ENCODE measurements at regions not wholly inside any gene's neighbourhood (a gene's known extent, or its start where the extent isn't known, plus 50 kb on each side); places are given as distances from the start of the nearest gene placed in this dataset.

DNA sequence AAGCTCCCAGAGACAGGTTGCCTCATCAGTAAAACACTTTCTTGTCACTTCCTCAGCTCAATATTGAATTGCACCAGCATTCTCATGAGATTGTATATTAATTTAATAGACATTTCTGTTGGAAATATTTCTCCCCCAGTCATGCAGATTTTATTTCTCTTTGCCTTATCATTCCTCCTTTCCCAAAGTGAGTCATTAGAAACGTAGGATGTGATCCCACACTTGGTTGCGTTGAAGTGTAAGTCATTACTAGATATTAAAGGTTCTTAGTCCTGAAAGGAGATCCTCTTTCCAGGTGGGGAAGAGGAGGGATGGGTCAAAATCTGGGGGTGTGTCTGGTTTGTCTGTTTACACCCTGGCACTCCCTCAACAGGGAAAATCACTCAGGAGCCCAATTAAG, 438.2 kb downstream of the SLC4A3 start:
- no peak for DNase-seq

DNA sequence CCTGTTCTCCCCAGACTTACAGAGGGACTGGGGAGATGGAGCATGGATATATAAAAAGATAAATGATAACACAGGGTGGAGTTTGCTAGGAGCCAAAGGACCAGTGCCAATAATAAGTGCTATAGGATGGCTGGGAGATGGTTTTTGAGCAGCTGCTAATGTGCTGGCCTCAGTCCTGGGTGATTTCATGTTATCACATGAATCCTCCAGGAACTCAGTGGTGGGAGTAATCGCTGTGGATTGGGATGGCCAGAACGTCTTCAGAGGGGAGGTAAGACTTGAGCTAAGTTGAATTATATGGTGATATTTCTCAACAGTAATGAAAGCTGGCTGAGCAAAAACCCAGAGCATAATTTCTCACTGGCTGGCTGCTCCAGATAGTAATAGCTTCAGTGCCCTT, 441.4 kb downstream of the SLC4A3 start:
- no peak for DNase-seq

DNA sequence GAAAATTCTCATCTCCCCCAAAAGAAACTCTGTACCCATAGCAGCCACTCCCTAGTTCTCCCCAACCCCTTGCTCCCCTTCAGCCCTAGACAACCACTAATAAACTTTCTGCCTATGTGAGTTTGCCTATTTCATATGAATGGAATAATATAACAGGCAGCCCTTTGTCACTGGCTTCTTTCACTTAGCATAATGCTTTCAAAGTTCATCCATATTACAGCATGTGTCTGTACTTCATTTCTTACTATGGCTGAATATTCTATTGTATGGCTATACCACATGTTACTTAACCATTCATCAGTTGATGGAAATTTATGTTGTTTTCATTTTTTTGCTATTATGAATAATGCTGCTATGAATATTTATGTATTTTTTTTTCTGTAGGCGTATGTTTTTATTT, 442.9 kb downstream of the SLC4A3 start:
- DNase-seq = no peak

DNA sequence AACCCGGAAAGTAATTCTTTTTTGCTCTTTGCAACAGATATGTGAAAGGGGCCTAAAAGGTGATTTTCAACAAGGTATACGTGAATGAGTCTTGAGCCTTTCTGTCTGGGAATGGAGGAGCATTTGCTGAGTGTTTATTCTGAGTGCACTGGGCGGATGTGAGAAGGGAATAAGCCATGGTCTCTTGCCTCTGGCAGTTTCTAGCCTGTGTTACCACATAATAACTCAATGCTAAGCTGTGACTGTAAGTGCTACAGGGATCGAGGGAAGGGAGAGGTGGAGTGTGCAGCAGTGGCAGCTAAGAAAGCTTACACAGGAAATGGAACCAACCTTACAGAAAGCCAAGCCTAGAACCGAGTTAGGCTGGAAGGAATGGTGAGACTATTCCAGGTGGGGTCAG, 444.3 kb downstream of the SLC4A3 start:
- DNase-seq = no peak

DNA sequence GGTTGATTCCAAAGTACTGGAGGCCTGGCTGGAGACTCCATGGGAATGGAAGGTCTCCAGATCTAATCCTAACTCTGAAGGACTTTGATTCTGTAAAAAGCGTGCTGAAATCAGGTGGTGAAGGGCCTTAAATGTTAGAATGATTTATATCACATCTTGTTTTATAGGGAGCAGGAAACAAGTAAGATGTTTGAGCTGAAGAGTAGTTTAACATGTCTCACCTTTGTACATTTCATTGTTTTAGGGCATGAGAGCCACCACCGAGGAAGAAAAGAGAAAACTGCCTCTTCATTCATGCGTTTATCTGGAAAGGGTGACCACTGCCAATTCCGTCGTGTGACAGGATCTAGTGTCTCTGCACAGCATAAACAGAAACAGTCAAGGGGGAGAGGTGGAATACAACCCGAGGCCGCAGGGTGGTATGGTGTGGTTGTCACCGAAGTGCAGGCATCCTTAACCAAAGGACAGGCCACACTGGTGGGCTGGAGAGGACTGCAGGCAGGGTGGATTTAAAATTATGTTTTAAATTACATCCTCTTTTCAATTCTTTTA, 445.3 kb downstream of the SLC4A3 start:
- no peak for DNase-seq

DNA sequence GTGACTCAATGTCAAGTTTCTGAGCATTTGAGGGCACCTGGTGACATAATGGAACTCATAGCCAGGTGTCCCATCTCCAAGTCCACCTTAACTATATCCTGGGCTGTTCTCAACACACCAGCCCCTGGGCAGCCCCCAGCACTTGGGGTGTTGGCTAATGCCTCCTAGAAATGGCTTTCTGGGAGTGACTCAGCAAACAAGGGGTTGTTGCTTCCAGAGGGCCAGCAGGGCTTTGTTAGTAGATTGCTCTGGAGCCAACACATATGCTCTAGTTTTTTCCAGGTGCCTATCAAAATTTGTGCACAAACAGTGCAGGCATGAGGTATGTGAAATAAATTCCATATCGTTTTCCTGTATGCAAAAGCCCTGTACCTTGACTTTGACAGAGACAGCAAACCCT, 448.4 kb downstream of the SLC4A3 start:
- no peak for DNase-seq

DNA sequence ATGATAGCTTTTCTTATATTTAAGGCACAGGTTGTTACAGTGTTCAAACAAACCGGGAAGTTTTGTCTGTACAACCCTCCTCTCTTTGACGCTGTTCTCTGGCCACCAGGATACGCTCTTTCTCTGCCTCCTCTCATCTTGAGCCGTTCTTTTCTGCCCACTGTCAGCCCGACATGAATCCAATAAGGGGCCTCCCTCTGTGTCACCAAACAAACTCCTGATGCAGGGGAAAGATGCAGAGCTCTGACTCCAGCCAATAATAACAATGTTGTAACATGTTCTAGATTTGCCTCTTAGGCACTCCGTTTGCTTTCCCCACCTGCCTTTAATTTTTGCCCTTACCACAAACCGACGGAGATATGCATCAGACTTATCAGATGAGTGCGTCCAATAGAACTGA, 449.3 kb downstream of the SLC4A3 start:
- DNase-seq = no peak

DNA sequence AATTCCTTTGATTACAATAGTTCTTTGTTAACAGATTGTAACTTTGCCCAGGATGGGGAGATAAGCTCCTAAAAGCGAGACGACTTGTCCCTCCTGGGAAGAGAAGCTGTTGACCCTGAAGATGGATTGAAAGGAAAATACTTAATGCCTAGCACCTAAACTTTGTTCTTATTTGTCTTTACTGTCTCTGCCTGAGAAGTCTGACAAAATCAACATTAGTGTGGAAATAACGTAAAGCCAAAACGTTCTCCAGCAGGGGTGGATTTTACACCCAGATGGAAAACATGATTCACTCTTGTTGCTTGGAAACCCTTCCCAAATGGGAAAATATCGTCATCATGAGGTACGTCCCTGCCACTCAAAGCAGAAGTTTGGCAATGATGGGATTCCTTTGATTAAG, 450.1 kb downstream of the SLC4A3 start:
- DNase-seq = no peak

DNA sequence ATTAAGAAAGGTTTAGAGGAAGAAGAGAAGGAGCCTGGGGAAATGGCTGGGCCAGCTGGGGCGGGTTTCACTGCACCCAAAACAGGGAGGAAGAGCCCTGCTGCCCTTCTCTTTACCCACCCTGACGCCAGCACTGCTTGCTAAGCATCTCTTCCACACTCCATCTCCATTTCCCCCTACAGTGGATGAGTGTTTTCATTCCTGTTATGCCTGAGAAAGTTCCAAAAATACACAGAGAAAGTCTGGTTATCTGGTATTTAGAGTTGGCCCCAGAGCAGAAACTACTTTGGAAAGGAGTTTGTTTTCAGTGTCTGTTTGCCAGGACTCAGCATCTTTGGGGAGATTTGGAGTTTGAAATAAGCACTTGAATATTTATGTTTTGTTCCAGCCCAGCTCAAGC, 451.0 kb downstream of the SLC4A3 start:
- no peak for DNase-seq

DNA sequence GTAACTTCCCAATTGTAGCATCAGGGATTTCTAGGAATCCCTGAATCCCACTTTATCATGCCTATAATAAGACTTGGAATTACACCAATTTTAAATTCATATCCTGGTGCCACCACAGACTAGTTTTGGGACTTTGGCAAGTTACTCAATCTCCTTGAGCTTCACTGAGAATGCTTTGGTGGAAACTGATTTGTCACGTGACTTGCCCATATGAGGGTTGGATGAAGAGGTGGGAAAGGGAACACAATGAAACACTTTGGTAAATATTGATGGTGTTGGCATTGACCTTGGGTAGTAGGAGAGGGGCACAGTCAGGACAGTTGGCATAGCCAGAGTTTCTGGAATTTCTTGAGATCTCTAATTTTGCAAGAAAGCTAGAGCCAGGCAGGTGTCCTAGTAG, 452.2 kb downstream of the SLC4A3 start:
- DNase-seq = no peak

DNA sequence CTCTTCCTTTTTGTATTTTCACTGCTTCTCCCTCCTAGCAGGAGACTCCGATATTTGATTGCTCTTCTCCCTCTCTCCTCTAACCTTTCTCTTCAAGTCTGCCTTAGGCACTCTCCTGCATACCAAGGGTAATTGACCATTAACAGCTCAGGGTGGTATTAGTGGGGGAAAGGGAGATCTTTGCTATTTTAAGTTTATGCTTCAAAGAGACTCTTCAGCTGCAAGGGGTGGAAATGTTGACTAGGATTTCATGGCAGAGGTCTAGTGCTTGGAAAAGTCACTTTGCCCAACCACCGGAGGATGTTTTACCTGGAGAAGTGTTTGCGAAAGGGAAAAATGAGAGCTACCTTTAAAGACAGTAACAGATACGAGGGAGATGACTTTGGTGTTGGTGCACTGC, 453.7 kb downstream of the SLC4A3 start:
- DNase-seq = no peak

DNA sequence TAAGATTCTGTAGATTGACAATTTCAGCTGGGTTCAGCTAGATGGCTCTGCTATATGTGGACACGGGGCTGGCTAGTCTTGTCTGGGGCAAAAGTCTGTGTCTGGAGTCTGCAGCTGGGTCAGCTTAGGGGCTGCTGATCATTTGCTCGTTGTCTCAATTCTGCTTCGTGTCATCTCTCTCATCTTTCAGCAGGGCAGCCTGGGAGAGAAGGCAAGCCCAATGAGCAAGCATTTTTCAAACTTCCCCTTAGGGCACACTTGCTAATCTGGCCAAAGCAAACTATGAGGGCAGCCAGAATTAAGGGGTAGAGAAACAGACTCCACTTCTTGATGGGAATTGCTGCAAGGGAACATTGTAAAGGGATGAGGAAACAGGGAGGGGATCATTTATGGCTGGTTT, 462.6 kb downstream of the SLC4A3 start:
- DNase-seq = no peak

DNA sequence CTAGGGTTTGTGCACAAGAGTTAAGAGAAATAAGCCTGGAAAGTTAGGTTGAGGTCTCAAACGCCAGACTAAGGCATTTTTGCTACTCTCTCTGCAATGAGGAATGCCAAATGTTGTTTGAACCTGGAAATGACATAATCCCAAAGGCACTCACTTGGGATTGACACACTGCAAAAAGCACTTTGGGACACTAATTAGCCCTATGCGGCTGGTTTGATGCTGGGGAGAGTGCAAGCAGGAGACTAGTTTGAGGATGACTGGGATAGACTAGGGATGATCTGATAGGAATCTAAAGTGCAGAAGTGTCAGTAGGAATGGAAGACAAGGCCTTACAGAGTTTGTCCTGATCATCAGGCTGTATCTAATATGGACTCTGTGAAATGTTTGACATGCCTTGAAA, 469.0 kb downstream of the SLC4A3 start:
- DNase-seq = no peak

DNA sequence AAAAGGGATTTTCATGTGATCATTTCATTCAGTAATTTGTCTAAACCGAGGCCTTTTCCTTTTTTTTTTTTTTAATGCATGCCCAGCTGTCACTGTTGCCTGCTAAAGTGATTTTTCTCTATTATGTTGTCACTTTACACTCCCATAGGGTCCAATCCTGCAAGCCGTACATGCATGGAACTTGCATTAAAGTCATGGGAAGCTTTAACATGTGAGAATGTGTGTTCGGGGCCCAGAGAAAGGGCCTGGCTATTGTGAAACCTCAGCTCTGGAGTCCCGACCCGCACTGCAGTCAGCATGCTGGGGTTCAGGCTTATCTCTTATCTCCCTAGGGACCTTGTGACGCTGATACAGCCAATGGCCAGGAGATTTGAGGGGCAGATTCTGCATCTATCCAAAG, 474.6 kb downstream of the SLC4A3 start:
- no peak for DNase-seq

DNA sequence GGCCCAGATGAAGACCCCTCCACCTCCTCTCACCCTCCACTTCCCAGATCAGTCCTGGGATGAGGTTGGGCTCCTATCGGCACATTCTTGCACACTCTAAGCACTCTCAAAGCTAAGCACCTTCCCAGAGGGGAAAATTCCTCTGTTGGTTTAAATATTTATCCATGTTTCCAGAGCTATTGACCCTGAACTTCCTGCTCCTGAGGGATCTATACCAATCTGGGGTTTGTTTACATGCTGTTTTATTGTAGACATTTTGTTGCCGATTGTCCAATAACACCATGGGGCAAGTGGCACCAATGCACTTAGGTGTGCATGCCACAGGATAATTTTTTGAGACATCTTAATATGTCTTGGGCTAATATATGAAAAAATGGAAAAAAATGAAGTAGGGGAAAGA, 476.2 kb downstream of the SLC4A3 start:
- DNase-seq = no peak

DNA sequence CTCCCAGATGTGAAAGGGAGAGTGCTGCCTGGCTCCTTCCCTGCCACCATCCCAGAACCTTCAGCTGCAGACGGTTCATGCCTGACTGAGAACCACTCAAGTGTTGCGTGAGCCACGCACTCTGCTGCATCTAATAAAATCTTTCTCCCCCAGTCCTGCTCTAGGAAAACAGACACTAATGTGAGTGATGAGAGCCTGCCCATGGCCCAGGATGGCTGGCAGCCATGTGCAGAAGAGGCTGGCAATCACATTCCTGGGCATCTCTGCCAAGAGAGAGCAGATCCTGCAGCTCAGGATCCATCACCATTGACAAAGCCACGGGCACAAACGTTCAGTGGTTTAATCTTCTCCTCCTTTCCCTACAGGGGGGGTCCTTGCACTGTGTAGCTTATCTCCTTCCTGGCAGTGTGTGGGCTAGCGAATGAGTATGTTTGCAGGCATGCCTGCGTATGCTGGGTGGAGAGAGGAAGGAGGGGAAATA, 477.5 kb downstream of the SLC4A3 start:
- DNase-seq = peak; percentile 28

DNA sequence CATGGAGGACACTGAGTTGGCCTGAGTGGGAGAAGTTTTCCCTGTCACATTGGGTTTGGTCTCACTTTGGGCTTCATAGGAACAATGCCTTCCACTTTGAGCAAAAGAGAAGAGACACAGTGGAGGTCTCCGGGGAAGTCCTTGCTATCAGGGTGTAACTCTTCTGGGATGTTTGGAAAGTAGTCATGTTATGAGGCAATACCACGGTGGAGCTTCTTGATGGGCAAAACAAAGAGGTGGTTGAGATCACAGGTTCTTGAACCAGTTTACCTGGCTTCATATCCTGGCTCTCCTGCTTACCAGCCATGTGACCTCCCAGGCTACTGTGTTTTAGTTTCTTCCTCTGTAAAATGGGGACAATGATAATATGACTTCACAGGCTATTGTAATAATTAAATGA, 478.6 kb downstream of the SLC4A3 start:
- DNase-seq = no peak

DNA sequence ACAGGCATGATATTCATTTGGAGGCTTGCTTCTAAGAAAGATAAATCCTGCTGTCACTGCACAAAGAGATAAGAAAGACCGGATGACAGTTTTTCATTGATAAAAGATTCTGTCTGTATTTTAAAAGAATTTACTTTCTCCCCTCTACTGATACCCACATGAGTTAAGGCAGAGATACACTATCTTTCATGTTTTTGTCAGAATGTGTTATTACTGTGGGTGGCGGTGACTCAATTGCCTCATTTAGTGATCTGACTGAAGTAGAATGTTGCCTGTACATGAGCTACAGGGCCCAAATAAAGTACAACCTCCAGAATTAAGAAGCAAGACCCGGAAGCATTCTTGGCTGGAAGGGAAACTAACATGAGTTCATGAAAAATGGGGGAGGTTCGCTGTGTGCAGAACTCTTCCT, 480.0 kb downstream of the SLC4A3 start:
- DNase-seq = no peak

DNA sequence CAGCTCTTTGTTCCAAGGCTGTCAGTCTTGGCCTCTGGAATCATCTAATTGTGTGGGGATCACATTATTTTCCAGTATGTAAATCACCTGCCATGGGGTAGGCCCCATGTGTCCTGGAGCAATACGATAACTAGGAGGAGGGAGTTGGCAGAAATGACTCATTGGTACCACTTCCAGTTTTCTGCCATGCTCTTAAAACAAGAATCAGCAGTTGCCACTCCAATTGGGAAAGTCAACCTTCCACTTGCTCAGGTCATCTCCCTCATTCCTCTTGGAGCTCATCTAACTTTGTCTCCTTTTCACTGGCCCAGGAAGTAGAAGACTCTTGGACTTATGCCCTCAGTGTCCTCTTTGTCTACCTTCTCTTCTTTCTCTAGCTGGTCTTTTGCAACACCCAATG, 487.0 kb downstream of the SLC4A3 start:
- DNase-seq = no peak

DNA sequence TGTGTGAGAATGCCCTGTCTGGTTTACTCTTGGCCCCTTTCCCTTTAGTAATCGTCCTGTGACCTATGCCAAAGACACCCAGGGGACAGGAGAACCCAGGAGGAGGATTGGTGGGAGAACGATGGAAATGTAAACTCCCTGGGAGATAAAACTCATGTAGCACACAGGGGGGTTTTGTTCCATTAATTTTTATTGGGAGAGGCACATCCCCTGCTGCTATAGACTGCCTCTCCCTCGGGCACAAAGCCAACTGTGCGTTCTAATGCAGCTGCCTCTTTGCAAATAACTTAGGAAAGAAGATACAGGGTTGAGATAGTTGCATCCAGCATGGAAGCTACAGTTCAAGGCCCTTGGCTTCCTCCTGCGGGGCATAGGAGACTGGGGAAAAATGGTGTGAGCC, 489.6 kb downstream of the SLC4A3 start:
- DNase-seq = peak; percentile 75

DNA sequence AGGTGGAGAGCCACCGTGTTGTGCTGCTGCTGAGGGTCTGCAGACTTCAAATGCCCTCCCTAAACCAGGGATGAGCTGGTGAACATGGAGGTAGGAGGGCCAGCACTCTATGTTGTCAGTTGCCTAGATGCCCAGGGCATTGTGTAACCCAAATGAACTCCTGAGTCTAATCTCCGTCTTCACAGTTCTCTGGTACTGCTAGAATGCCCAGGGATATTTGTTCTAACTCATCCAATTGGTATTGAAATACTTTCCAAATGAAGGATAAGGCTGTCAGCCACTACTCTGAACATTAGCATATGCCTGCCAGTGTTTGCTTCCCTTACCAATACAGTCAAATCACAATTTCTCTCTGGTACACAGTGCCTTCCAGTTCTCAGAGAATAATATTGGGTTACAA, 492.6 kb downstream of the SLC4A3 start:
- no peak for DNase-seq

DNA sequence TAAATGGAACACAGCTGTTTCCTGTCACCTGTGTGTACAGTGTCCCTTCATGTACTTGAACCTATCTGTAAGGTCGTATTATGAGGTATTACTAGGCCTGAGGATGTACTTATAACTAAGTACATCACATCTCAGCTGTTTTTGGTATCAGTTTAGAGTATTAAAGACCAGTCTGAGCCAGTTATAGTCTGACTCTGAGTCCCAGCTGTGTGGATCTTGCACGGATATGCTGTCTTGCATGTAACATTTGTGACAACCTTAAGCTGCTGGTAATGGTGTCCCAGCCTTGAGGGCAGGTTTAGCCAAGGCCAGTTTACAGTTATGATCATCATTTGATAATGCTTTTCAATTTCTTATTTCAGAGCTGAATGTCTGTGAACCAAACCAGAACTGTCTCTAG, 496.3 kb downstream of the SLC4A3 start:
- DNase-seq = peak; percentile 47

DNA sequence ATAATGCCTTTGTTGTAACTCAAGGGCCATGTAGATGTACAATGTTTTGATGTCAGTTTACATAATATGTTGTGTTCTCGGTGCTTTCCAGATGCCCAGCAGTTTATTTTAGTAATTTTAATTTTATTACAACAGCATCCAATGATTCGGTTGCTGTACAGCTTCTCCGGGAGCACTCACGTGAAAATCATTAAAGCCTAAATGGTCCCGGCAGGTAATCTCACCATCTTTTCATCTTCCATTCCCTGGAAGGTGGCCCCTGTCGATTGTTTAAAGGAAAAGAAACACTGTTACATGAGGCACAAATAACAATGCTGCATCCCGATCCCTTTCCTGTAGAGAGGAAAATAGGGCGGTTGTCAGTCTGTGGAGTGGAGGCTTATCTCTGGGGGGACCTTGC, 498.1 kb downstream of the SLC4A3 start:
- no peak for DNase-seq

DNA sequence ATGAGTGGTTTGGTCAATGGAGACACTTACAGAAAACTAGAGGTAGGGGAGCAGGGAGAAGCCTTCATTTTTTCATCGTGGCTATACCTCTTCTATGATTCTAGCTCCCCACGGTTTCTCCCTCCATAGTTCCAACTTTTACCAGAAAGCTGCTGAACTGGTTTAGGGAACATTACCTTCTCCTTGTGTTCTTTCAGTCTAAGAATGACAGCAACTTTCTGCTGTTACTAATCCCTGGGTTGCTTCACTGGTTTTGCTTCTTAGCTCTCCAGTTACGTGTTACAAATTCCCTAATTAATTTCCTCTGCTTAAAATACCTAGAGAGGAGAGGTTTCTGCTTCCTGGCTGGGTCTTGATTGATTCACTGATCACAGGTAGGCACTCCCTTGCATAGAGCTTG, 499.9 kb downstream of the SLC4A3 start:
- no peak for DNase-seq

DNA sequence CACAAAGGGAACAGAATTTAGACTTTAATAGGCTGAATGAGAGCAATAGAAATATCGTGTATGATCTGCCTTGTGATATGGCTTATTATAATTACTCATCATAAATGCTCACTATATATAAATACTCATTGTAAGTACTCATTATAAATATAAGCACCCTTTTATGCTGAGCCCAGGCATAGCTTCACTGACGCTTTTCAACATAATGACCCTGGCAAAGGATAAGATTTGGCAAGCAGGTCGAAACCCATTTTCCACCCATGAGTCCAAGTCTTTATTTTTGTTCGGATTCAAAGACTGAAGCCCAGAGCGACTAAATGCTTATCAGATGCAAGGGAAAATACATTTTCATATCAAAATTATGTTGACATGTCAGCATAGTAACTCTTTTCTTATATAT, 500.4 kb downstream of the SLC4A3 start:
- DNase-seq = no peak

DNA sequence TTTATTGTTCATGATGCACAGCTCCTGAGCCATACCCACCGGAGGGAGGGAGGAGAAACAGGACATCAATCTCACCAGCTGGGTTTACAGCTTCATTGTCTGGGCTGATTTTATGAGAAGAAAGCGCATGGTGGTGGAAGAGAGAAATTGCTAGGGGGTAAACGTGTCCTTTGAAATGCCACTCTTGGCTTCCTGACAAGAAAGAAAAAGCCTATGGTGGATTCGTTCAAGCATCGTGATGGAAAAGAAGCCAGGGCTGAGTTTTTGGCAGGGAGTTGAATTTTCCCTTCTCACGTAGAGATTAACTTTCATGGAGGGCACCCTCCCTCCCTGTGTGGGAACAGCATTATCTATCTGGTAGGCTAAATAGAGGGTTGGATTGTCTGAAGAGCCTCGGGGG, 502.0 kb downstream of the SLC4A3 start:
- peak; percentile 2 for DNase-seq

Measured in NCI-H146 (cell line).